ENCODE measurements at regions not wholly inside any gene's neighbourhood (a gene's known extent, or its start where the extent isn't known, plus 50 kb on each side); places are given as distances from the start of the nearest gene placed in this dataset.

DNA sequence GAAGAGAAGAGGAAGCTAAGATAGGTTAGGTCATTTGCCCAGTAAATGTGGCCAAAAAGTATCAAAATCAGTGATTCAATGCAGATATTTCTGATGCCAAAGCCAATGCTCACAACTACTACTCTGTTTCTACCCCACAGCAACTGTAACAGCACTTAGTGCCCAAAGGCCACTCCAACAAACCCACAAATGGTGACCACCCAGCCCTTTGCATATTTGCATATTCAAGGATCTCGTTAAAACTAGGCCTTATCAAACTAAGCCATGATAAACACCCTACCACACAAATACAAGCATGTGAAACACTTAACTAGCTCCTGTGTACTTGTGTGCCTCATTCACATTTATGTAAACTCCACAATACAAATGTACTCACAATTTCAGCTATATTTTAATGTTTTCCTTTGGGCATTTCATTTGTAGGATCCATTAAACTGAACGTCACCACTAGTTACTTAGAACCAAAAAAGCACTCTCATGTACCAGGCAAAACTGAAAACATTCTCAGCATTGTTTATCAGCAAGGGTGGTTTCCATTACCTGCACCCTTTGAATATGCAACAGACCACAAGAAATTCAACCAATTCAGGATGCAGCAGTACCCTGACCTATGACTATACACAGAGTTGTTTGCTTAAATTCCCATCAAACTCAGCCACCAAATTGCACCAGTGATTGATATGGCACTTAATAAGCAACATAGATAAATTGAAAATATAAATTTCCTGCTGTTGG, 111.2 kb upstream of the STT3B start:
- Histone ChIP-seq H3K9me3 (no peaks in the 10 kb centered on the region), H3K36me3 (no peaks in the 10 kb centered on the region), H3K4me3 (no peak overlapping the region), H3K27ac (no peak overlapping the region), H3K27me3 (no peaks in the 10 kb centered on the region), H3K4me1 (no peaks in the 10 kb centered on the region)
- TF ChIP-seq CTCF (IDR thresholded peaks at IDR 0.05): no peak
- intact Hi-C loops (cut with DNase I; ENCODE audit: low total_unique reads): no loop called here
- no peak for DNase-seq

DNA sequence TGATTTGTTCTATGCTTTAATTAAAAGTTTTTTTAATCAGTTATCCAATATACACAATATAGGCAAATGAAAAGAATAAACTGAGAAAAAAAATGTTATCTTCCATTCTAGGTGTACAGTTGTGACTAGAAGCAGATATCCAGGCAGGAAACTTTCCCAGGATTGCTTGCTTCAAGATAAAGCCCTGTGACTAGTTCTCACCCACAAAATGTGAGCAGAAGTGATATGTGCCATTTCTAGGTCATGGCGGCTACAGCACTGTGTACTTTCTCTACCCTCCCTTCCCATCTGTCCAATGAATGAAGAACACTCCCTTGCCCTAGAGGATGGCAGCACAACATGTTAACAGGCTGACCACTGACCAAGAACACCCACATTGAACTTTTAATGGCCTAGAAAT, 110.5 kb upstream of the STT3B start:
- no peak for DNase-seq
- Histone ChIP-seq H3K9me3 (peaks cover 0 to under 1% (median 0%) of the 10 kb centered on the region in 3 donors), H3K27ac (no peak overlapping the region), H3K27me3 (no peaks in the 10 kb centered on the region), H3K4me3 (no peak overlapping the region), H3K4me1 (no peaks in the 10 kb centered on the region), H3K36me3 (no peaks in the 10 kb centered on the region)
- TF ChIP-seq CTCF (IDR thresholded peaks at IDR 0.05): no peak
- intact Hi-C loops (cut with DNase I; ENCODE audit: low total_unique reads): no loop called here

DNA sequence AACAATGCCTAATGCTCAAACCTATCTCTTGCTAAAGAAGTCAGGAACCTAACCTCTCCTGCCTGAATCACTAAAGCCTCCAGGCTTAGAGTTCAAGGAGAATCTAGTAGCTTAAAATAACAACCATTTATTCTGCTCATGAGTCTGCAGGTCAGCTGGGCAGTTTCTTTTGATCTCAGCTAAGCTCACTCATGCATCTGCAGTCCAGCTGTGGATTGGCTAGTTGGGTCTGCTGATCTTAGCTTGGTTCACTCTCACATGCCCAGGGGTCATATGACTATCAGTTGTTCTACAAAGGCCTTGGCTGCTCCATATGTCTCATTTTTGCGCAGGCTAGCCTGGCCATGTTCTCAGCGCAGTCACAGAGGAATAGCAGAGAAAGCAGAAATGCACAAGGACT, 109.2 kb upstream of the STT3B start:
- Histone ChIP-seq H3K36me3 (no peaks in the 10 kb centered on the region), H3K4me3 (no peak overlapping the region), H3K27me3 (no peaks in the 10 kb centered on the region), H3K4me1 (no peaks in the 10 kb centered on the region), H3K27ac (no peak overlapping the region), H3K9me3 (peaks cover 0 to 6% (median 0%) of the 10 kb centered on the region in 3 donors)
- intact Hi-C loops (cut with DNase I; ENCODE audit: low total_unique reads): no loop called here
- TF ChIP-seq CTCF (IDR thresholded peaks at IDR 0.05): no peak
- DNase-seq: no peak

- Histone ChIP-seq H3K36me3 (no peaks in the 10 kb centered on the region), H3K27ac (no peak overlapping the region), H3K27me3 (no peaks in the 10 kb centered on the region), H3K4me3 (no peak overlapping the region), H3K4me1 (no peaks in the 10 kb centered on the region), H3K9me3 (peaks cover 0 to 6% (median 0%) of the 10 kb centered on the region in 3 donors)
- DNase-seq: no peak
- no peak for TF ChIP-seq CTCF (IDR thresholded peaks at IDR 0.05)
- intact Hi-C loops (cut with DNase I; ENCODE audit: low total_unique reads): no loop called here
Observed at GRCh38 chr3:31425401-31425800, 107.3 kb upstream of the STT3B start.

GRCh38 chr3:31427623-31428022, 105.1 kb upstream of the STT3B start:
- intact Hi-C loops (cut with DNase I; ENCODE audit: low total_unique reads): no loop called here
- H3K27ac ChIP-seq: no peak overlapping the region

More at GRCh38 chr3:31427623-31428022, 105.1 kb upstream of the STT3B start:
- Histone ChIP-seq H3K4me3 (no peak overlapping the region), H3K4me1 (peaks cover 0 to 18% (median under 1%) of the 10 kb centered on the region in 4 donors), H3K9me3 (peaks cover 0 to 6% (median 0%) of the 10 kb centered on the region in 3 donors), H3K27me3 (no peaks in the 10 kb centered on the region), H3K36me3 (no peaks in the 10 kb centered on the region)
- TF ChIP-seq CTCF (IDR thresholded peaks at IDR 0.05): no peak
- no peak for DNase-seq
